CD4-positive, alpha-beta memory T cell (primary cell): ENCODE measurements at regions not wholly inside any gene's neighbourhood (a gene's known extent, or its start where the extent isn't known, plus 50 kb on each side); places are given as distances from the start of the nearest gene placed in this dataset.
A peak's percentile ranks its signal among the peaks of the same experiment; 100 is the strongest.

Experiments
- CTCF ChIA-PET: fragments of 350-600 bp; sonication (Branson Sonifier 250); formaldehyde crosslinking; loops from one replicate; lab custom pipeline; 2021; ENCODE audit warnings: inconsistent platforms; ENCODE audit not compliant: partially characterized antibody; lab: Charles Lee
- POLR2A ChIA-PET: fragments of 350-600 bp; sonication (Branson Sonifier 250); formaldehyde crosslinking; loops from one replicate; lab custom pipeline; 2021; ENCODE audit not compliant: partially characterized antibody; lab: Charles Lee
- DNase-seq, 5 donors: peaks; one replicate each; pipeline versions ENCODE4 v3.0.0 to v3.0.0-alpha.2; 2020 to 2022; ENCODE audit warnings: mixed read lengths in 1 of 5
- H3K27ac ChIP-seq: one replicate; pipeline ENCODE4 v1.7.0; 2013; ENCODE audit warnings: low read depth, low read length
- H3K27me3 ChIP-seq: 2 replicates; pipeline ENCODE4 v1.7.0; 2013; ENCODE audit warnings: mild to moderate bottlenecking, low read length, moderate library complexity; ENCODE audit not compliant: insufficient read depth
- H3K36me3 ChIP-seq: 2 replicates; pipeline ENCODE4 v1.7.0; 2013; ENCODE audit warnings: mild to moderate bottlenecking, low read length, moderate library complexity; ENCODE audit not compliant: insufficient read depth
- H3K4me1 ChIP-seq: 2 replicates; pipeline ENCODE4 v1.7.0; 2013; ENCODE audit warnings: mild to moderate bottlenecking, low read length, moderate library complexity; ENCODE audit not compliant: insufficient read depth
- H3K4me3 ChIP-seq, 2 donors: one replicate each; pipeline ENCODE4 v1.7.0; 2013; ENCODE audit warnings: low read length in 2 of 2, mild to moderate bottlenecking in 1 of 2
- H3K9me3 ChIP-seq, 2 donors: one replicate each; pipeline ENCODE4 v1.7.0; 2013; ENCODE audit warnings: low read length in 2 of 2, control low read depth in 1 of 2; ENCODE audit not compliant: control insufficient read depth in 1 of 2
- H3K27ac Mint-ChIP-seq, 7 donors: one replicate each; pipeline ENCODE4 v1.8.0; 2020 to 2021; ENCODE audit warnings: mixed read lengths in 7 of 7, mild to moderate bottlenecking in 6 of 7, inconsistent platforms in 3 of 7, moderate library complexity in 3 of 7
- H3K27me3 Mint-ChIP-seq, 2 donors: one replicate each; pipeline ENCODE4 v1.8.0; 2020 to 2021; ENCODE audit warnings: mixed read lengths in 2 of 2
- H3K36me3 Mint-ChIP-seq, 2 donors: one replicate each; pipeline ENCODE4 v1.8.0; 2020 to 2021; ENCODE audit warnings: mixed read lengths in 2 of 2, inconsistent platforms in 1 of 2, mild to moderate bottlenecking in 1 of 2
- H3K4me1 Mint-ChIP-seq, 4 donors: one replicate each; pipeline ENCODE4 v1.8.0; 2020 to 2021; ENCODE audit warnings: mixed read lengths in 4 of 4, mild to moderate bottlenecking in 1 of 4
- H3K4me3 Mint-ChIP-seq, 8 donors: one replicate each; pipeline ENCODE4 v1.8.0; 2020 to 2021; ENCODE audit warnings: mixed read lengths in 8 of 8, mild to moderate bottlenecking in 7 of 8, moderate library complexity in 6 of 8, inconsistent platforms in 3 of 8
- H3K9me3 Mint-ChIP-seq, 8 donors: one replicate each; pipeline ENCODE4 v1.8.0; 2020 to 2021; ENCODE audit warnings: mixed read lengths in 8 of 8, mild to moderate bottlenecking in 5 of 8, inconsistent platforms in 3 of 8, moderate library complexity in 1 of 8
- intact Hi-C: fragments of 100-400 bp; cut with micrococcal nuclease; formaldehyde crosslinking; loops from one replicate; pipeline ENCODE4 v1.15.1; 2023

- Mint-ChIP-seq H3K27me3 (peaks cover 14 to 18% of the 10 kb centered on the region in 2 donors), H3K9me3 (peaks cover 0 to 9% (median 4%) of the 10 kb centered on the region in 8 donors), H3K4me1 (peaks cover 5 to 11% (median 10%) of the 10 kb centered on the region in 4 donors), H3K36me3 (no peaks in the 10 kb centered on the region), H3K27ac (no peak overlapping the region), H3K4me3 (no peak overlapping the region)
- no peak overlapping the region for H3K27ac ChIP-seq
- ChIA-PET POLR2A (no interaction called here), CTCF (no interaction called here)
- intact Hi-C loops = no loop called here
- no peak overlapping the region for H3K4me3 ChIP-seq
- H3K36me3 ChIP-seq = no peaks in the 10 kb centered on the region
- peaks cover 3% of the 10 kb centered on the region for H3K27me3 ChIP-seq
- no peaks in the 10 kb centered on the region for H3K4me1 ChIP-seq
- DNase-seq = no peak
- no peaks in the 10 kb centered on the region for H3K9me3 ChIP-seq
Observed at GRCh38 chr3:174438501-174439145, 420.5 kb upstream of the NAALADL2 start.

- Mint-ChIP-seq H3K9me3 (peaks cover 0 to 9% (median 2%) of the 10 kb centered on the region in 8 donors), H3K4me3 (peak overlapping the region in 5 of 8 donors; percentile 21 to 41 (median 37)), H3K4me1 (peaks cover 5 to 11% (median 10%) of the 10 kb centered on the region in 4 donors), H3K36me3 (no peaks in the 10 kb centered on the region), H3K27me3 (peaks cover 14 to 18% of the 10 kb centered on the region in 2 donors), H3K27ac (no peak overlapping the region)
- DNase-seq = no peak
- ChIA-PET CTCF (no interaction called here), POLR2A (no interaction called here)
- no peak overlapping the region for H3K27ac ChIP-seq
- H3K4me3 ChIP-seq = no peak overlapping the region
- peaks cover 3% of the 10 kb centered on the region for H3K27me3 ChIP-seq
- intact Hi-C loops = no loop called here
- H3K36me3 ChIP-seq = no peaks in the 10 kb centered on the region
- H3K4me1 ChIP-seq = no peaks in the 10 kb centered on the region
- no peaks in the 10 kb centered on the region for H3K9me3 ChIP-seq
Observed at GRCh38 chr3:174439331-174440252, 419.5 kb upstream of the NAALADL2 start.

GRCh38 chr3:174440253-174440701 lies 418.9 kb upstream of the NAALADL2 start:
- ChIA-PET POLR2A (no interaction called here), CTCF (no interaction called here)
- H3K4me1 ChIP-seq = no peaks in the 10 kb centered on the region
- H3K27me3 ChIP-seq = peaks cover 3% of the 10 kb centered on the region
- H3K27ac ChIP-seq = no peak overlapping the region
- DNase-seq = no peak
- no peaks in the 10 kb centered on the region for H3K36me3 Mint-ChIP-seq
- no peak overlapping the region for H3K27ac Mint-ChIP-seq
- no peak overlapping the region for H3K4me3 ChIP-seq
- peaks cover 5 to 11% (median 10%) of the 10 kb centered on the region in 4 donors for H3K4me1 Mint-ChIP-seq
- peak overlapping the region in 7 of 8 donors; percentile 21 to 68 (median 41) for H3K4me3 Mint-ChIP-seq
- no peaks in the 10 kb centered on the region for H3K9me3 ChIP-seq
- intact Hi-C loops = no loop called here
- H3K27me3 Mint-ChIP-seq = peaks cover 14 to 18% of the 10 kb centered on the region in 2 donors
- no peaks in the 10 kb centered on the region for H3K36me3 ChIP-seq
- peaks cover 0 to 9% (median 2%) of the 10 kb centered on the region in 8 donors for H3K9me3 Mint-ChIP-seq

GRCh38 chr3:174440741-174441587 lies 418.2 kb upstream of the NAALADL2 start:
- H3K4me3 Mint-ChIP-seq = peak overlapping the region in 7 of 8 donors; percentile 29 to 83 (median 56)
- Histone ChIP-seq H3K27me3 (peaks cover 3% of the 10 kb centered on the region), H3K4me1 (no peaks in the 10 kb centered on the region), H3K4me3 (no peak overlapping the region), H3K27ac (no peak overlapping the region), H3K9me3 (no peaks in the 10 kb centered on the region), H3K36me3 (no peaks in the 10 kb centered on the region)
- ChIA-PET POLR2A (no interaction called here), CTCF (no interaction called here)
- H3K27ac Mint-ChIP-seq = no peak overlapping the region
- peak in 2 of 5 donors; percentile 0 to 2 for DNase-seq
- H3K4me1 Mint-ChIP-seq = peaks cover 5 to 11% (median 10%) of the 10 kb centered on the region in 4 donors
- peaks cover 0 to 9% (median 2%) of the 10 kb centered on the region in 8 donors for H3K9me3 Mint-ChIP-seq
- no peaks in the 10 kb centered on the region for H3K36me3 Mint-ChIP-seq
- peaks cover 14 to 18% of the 10 kb centered on the region in 2 donors for H3K27me3 Mint-ChIP-seq
- intact Hi-C loops = no loop called here

- H3K4me3 ChIP-seq = no peak overlapping the region
- peak overlapping the region; percentile 51 to 83 (median 69) for H3K4me3 Mint-ChIP-seq
Observed at GRCh38 chr3:174441588-174442301, 417.4 kb upstream of the NAALADL2 start.

GRCh38 chr3:174442302-174442682 lies 416.8 kb upstream of the NAALADL2 start:
- H3K4me1 Mint-ChIP-seq = peaks cover 5 to 11% (median 10%) of the 10 kb centered on the region in 4 donors
- no peak for DNase-seq
- H3K4me3 ChIP-seq = no peak overlapping the region
- no peak overlapping the region for H3K27ac Mint-ChIP-seq
- POLR2A ChIA-PET = no interaction called here
- peak overlapping the region in 1 of 8 donors; percentile 27 for H3K4me3 Mint-ChIP-seq
- H3K27me3 Mint-ChIP-seq = peaks cover 12 to 18% of the 10 kb centered on the region in 2 donors
- peaks cover 0 to 6% (median 3%) of the 10 kb centered on the region in 8 donors for H3K9me3 Mint-ChIP-seq
- peaks cover 3% of the 10 kb centered on the region for H3K27me3 ChIP-seq
- no peaks in the 10 kb centered on the region for H3K36me3 Mint-ChIP-seq
- no peaks in the 10 kb centered on the region for H3K9me3 ChIP-seq
- intact Hi-C loops = no loop called here
- no peaks in the 10 kb centered on the region for H3K4me1 ChIP-seq
- no peaks in the 10 kb centered on the region for H3K36me3 ChIP-seq
- CTCF ChIA-PET = no interaction called here
- H3K27ac ChIP-seq = no peak overlapping the region

More at GRCh38 chr3:174441588-174442301, 417.4 kb upstream of the NAALADL2 start:
- POLR2A ChIA-PET = no interaction called here
- Histone ChIP-seq H3K27ac (no peak overlapping the region), H3K4me1 (no peaks in the 10 kb centered on the region), H3K27me3 (peaks cover 3% of the 10 kb centered on the region), H3K36me3 (no peaks in the 10 kb centered on the region), H3K9me3 (no peaks in the 10 kb centered on the region)
- H3K27me3 Mint-ChIP-seq = peaks cover 12 to 18% of the 10 kb centered on the region in 2 donors
- no peak overlapping the region for H3K27ac Mint-ChIP-seq
- CTCF ChIA-PET = no interaction called here
- no peaks in the 10 kb centered on the region for H3K36me3 Mint-ChIP-seq
- intact Hi-C loops = no loop called here
- DNase-seq = no peak
- H3K4me1 Mint-ChIP-seq = peaks cover 5 to 11% (median 10%) of the 10 kb centered on the region in 4 donors
- H3K9me3 Mint-ChIP-seq = peaks cover 0 to 7% (median 3%) of the 10 kb centered on the region in 8 donors
